DOHH2 (cell line): ENCODE measurements at regions not wholly inside any gene's neighbourhood (a gene's known extent, or its start where the extent isn't known, plus 50 kb on each side); places are given as distances from the start of the nearest gene placed in this dataset.

Source experiments
- H3F3A ChIP-seq: fragments of 200-600 bp; sonication (generic), shearing (Covaris generic); 2 replicates; pipeline ENCODE4 v1.6.0; 2016; ENCODE audit warnings: antibody characterized with exemption, mild to moderate bottlenecking; ENCODE audit not compliant: control insufficient read depth, insufficient read depth
- H3K27ac ChIP-seq: fragments of 200-600 bp; sonication (generic); 2 replicates; pipeline ENCODE4 v1.5.1; 2014; ENCODE audit warnings: low read depth, mild to moderate bottlenecking, low read length, moderate library complexity
- H3K27me3 ChIP-seq: fragments of 200-600 bp; sonication (generic); 2 replicates; pipeline ENCODE4 v1.6.1; 2014; ENCODE audit warnings: mild to moderate bottlenecking, low read length, mixed read lengths; ENCODE audit not compliant: control insufficient read depth
- H3K36me3 ChIP-seq: fragments of 200-600 bp; sonication (generic); 2 replicates; pipeline ENCODE4 v1.6.1; 2014; ENCODE audit warnings: mild to moderate bottlenecking, low read length, moderate library complexity, mixed read lengths; ENCODE audit not compliant: control insufficient read depth
- H3K4me1 ChIP-seq: fragments of 200-600 bp; sonication (generic); 2 replicates; pipeline ENCODE4 v1.6.1; 2014; ENCODE audit warnings: mild to moderate bottlenecking, low read length, mixed read lengths; ENCODE audit not compliant: control insufficient read depth
- H3K4me2 ChIP-seq: fragments of 200-600 bp; sonication (generic); 2 replicates; pipeline ENCODE4 v1.6.0; 2014; ENCODE audit warnings: mild to moderate bottlenecking, low read length, moderate library complexity
- H3K4me3 ChIP-seq: fragments of 200-600 bp; sonication (generic); 2 replicates; pipeline ENCODE4 v1.5.1; 2014; ENCODE audit warnings: mild to moderate bottlenecking, low read length, mixed read lengths
- H3K79me2 ChIP-seq: fragments of 200-600 bp; sonication (generic); 2 replicates; pipeline ENCODE4 v1.6.1; 2014; ENCODE audit warnings: mild to moderate bottlenecking, low read length, mixed read lengths; ENCODE audit not compliant: control insufficient read depth
- H3K9me2 ChIP-seq: fragments of 200-600 bp; sonication (generic); replicated peaks from 2 replicates; pipeline ENCODE4 v1.6.1; 2014; ENCODE audit warnings: mild to moderate bottlenecking, low read length, mixed read lengths; ENCODE audit not compliant: control insufficient read depth
- H3K9me3 ChIP-seq: fragments of 200-600 bp; sonication (generic); 2 replicates; pipeline ENCODE4 v1.6.1; 2014; ENCODE audit warnings: antibody characterized with exemption, low read length, mixed read lengths; ENCODE audit not compliant: control insufficient read depth, insufficient read depth
- H4K20me1 ChIP-seq: fragments of 200-600 bp; sonication (generic); 2 replicates; pipeline ENCODE4 v1.6.0; 2014; ENCODE audit warnings: low read depth, mild to moderate bottlenecking, antibody characterized with exemption, low read length, moderate library complexity; ENCODE audit not compliant: control insufficient read depth, insufficient read depth
- CTCF ChIP-seq: fragments of 200-600 bp; sonication (generic); IDR thresholded peaks from one replicate; pipeline ENCODE4 v1.5.1; 2014; ENCODE audit warnings: antibody characterized with exemption, mild to moderate bottlenecking, low read depth, low read length; ENCODE audit not compliant: poor library complexity, severe bottlenecking
- EZH2phosphoT487 ChIP-seq: fragments of 200-600 bp; sonication (generic); IDR thresholded peaks from 2 replicates; pipeline ENCODE4 v1.6.1; 2017; ENCODE audit warnings: borderline replicate concordance, mild to moderate bottlenecking, antibody characterized with exemption, low read length, moderate library complexity, mixed read lengths

DNA sequence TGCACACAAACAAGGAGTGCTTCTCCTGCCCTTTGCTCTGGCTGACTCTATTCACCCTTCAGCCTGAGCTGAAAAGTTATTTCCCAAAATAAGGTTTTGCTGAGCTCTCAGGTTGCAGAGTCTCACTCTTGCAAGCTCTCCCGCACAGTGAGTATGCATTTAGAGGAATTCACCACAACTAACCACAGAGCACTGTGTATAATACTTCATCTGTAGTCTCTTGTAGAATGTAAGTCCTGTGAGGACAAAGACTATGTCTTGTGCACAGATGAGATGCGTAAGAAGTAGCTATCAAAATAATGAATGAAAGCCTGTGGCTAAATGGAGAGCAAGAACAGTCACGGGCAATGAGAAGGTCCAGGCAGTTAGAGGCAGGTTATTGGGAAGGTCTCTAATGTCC lies 156.5 kb upstream of the SLCO3A1 start:
- no peaks in the 10 kb centered on the region for H3K9me3 ChIP-seq
- no peak for TF ChIP-seq CTCF
- TF ChIP-seq EZH2phosphoT487: no peak
- no peaks in the 10 kb centered on the region for H3K9me2 ChIP-seq
- no peak overlapping the region for H3K27ac ChIP-seq
- no peaks in the 10 kb centered on the region for H4K20me1 ChIP-seq
- H3F3A ChIP-seq: no peaks in the 10 kb centered on the region
- H3K79me2 ChIP-seq: no peaks in the 10 kb centered on the region
- no peaks in the 10 kb centered on the region for H3K36me3 ChIP-seq
- H3K27me3 ChIP-seq: no peaks in the 10 kb centered on the region
- no peak overlapping the region for H3K4me3 ChIP-seq
- H3K4me2 ChIP-seq: no peak overlapping the region
- no peaks in the 10 kb centered on the region for H3K4me1 ChIP-seq

GRCh38 chr15:91698241-91698640 lies 155.3 kb upstream of the SLCO3A1 start:
- Histone ChIP-seq H3K9me2 (no peaks in the 10 kb centered on the region), H3K4me3 (no peak overlapping the region), H3K9me3 (no peaks in the 10 kb centered on the region), H3K79me2 (no peaks in the 10 kb centered on the region), H3K27ac (no peak overlapping the region), H4K20me1 (no peaks in the 10 kb centered on the region), H3K36me3 (no peaks in the 10 kb centered on the region), H3K27me3 (no peaks in the 10 kb centered on the region), H3F3A (no peaks in the 10 kb centered on the region), H3K4me2 (no peak overlapping the region), H3K4me1 (no peaks in the 10 kb centered on the region)
- TF ChIP-seq CTCF (no peak), EZH2phosphoT487 (no peak)

DNA sequence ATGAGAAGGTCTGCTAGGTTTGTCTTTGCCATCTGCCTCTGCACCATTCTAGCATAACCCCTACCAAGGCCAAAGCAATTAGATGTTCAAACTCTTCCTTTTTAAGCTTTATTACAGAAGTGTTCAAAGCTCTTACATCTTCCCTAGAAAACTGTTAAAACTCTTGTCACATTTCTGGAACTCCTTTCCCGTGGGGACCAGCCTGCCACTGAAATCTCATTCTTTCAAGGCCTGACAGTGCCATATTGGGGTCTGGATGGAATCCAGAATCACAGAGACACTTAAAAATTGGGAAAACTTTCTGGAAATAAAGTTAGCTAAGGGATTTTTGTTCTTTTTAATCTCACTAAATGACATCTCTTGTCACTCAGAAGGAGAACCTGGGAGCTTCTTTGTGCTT lies 153.8 kb upstream of the SLCO3A1 start:
- Histone ChIP-seq H3K4me2 (no peak overlapping the region), H3K4me3 (no peak overlapping the region), H3K36me3 (no peaks in the 10 kb centered on the region), H3K79me2 (no peaks in the 10 kb centered on the region), H4K20me1 (no peaks in the 10 kb centered on the region), H3K27ac (no peak overlapping the region), H3K27me3 (no peaks in the 10 kb centered on the region), H3K9me2 (no peaks in the 10 kb centered on the region), H3K4me1 (no peaks in the 10 kb centered on the region), H3K9me3 (no peaks in the 10 kb centered on the region), H3F3A (no peaks in the 10 kb centered on the region)
- TF ChIP-seq EZH2phosphoT487 (no peak), CTCF (no peak)

GRCh38 chr15:91703274-91703673 lies 150.2 kb upstream of the SLCO3A1 start:
- H3K4me2 ChIP-seq: no peak overlapping the region
- no peaks in the 10 kb centered on the region for H3K36me3 ChIP-seq
- no peaks in the 10 kb centered on the region for H3K9me2 ChIP-seq
- H3K27ac ChIP-seq: no peak overlapping the region
- H3K4me3 ChIP-seq: no peak overlapping the region
- TF ChIP-seq CTCF (no peak), EZH2phosphoT487 (no peak)
- H3K9me3 ChIP-seq: no peaks in the 10 kb centered on the region
- no peaks in the 10 kb centered on the region for H3K27me3 ChIP-seq
- H3K79me2 ChIP-seq: no peaks in the 10 kb centered on the region
- H4K20me1 ChIP-seq: no peaks in the 10 kb centered on the region
- H3K4me1 ChIP-seq: no peaks in the 10 kb centered on the region
- no peaks in the 10 kb centered on the region for H3F3A ChIP-seq
